ENCODE measurements at regions not wholly inside any gene's neighbourhood (a gene's known extent, or its start where the extent isn't known, plus 50 kb on each side); places are given as distances from the start of the nearest gene placed in this dataset.

DNA sequence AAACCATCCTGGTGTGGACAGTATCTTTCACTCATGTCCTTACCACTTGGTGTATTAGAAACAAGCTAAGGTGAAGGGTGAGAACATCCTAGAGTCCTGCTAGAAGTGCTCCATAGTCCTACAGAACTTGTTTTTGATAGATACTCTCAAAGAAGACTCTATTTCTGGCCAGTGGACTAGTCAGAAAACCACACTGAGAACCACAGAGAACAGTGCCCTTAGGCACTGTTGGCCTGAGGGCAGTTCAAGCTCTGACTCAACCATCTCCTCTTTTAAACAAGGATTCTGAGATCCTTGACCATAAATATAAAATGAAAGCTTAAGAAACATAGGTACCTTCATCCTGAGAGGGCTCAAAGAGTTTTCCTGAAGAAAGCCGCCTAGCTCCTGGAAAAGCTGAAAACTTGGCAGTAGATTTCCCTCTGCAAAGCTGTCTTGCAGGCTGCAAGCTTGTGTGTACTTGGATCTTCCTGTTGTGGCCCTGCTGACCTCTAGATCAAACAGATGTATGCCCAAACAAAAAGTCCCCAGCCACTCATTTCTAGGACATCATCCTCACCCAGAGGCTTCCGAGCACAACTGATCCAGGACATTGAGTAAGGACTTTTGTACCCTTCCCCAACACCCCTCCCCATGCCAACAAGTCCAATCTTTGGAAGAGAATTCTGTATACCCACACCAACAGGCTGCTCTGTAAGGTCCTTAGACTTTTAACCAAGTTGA is 111.6 kb upstream of the CXCL13 start:
- WGBS, 2 donors = 68 to 77% methylated on average over 2 of the region's 2 CpGs
- H3K36me3 ChIP-seq (replicated peaks in 1 of 2; ENCODE audit: insufficient read depth in 1 of 2, low read depth in 2 of 2) = no peaks in the 10 kb centered on the region
- no peak for TF ChIP-seq CTCF (IDR thresholded peaks at IDR 0.05)
- TF ChIP-seq POLR2A (IDR thresholded peaks at IDR 0.05) = no peak
- no peaks in the 10 kb centered on the region for H3K27me3 ChIP-seq
- no peaks in the 10 kb centered on the region for H3K4me1 ChIP-seq
- no peak for ATAC-seq
- no peak overlapping the region for H3K4me3 ChIP-seq
- H3K9me3 ChIP-seq = no peaks in the 10 kb centered on the region
- no peak for DNase-seq
- intact Hi-C loops (cut with DNase I) = no loop called here
- H3K27ac ChIP-seq = no peak overlapping the region

- ATAC-seq (no peak), DNase-seq (no peak)
- H3K36me3 ChIP-seq (replicated peaks in 1 of 2; ENCODE audit: insufficient read depth in 1 of 2, low read depth in 2 of 2) = no peaks in the 10 kb centered on the region
- no peak for TF ChIP-seq CTCF (IDR thresholded peaks at IDR 0.05)
- TF ChIP-seq POLR2A (IDR thresholded peaks at IDR 0.05) = no peak
- no peaks in the 10 kb centered on the region for H3K27me3 ChIP-seq
- no peaks in the 10 kb centered on the region for H3K4me1 ChIP-seq
- no peaks in the 10 kb centered on the region for H3K9me3 ChIP-seq
- H3K27ac ChIP-seq = no peak overlapping the region
- no peak overlapping the region for H3K4me3 ChIP-seq
- intact Hi-C loops (cut with DNase I) = no loop called here
Measured at GRCh38 chr4:77496457-77496856, 109.2 kb upstream of the CXCL13 start.

DNA sequence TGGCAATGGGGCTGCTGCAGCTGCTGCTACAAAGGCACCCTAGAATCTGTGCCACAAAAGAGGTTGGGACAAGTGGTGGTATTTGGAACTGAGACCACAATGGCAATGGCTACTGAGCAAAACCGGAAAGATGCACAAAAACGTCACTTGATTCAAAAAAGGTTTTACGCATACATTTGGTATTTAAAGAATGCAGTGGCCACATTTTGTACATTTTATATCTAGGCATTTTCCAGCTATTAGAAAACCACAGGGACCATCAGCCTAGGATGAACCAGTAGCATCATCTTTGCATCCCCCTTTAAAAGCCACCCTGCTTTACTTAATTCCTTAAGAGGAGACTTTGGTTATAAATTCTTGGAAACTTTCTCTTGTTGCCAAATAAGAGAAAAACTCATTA is 104.8 kb upstream of the CXCL13 start:
- H3K27me3 ChIP-seq = no peaks in the 10 kb centered on the region
- H3K9me3 ChIP-seq = no peaks in the 10 kb centered on the region
- intact Hi-C loops (cut with DNase I) = no loop called here
- no peak overlapping the region for H3K27ac ChIP-seq
- TF ChIP-seq CTCF (IDR thresholded peaks at IDR 0.05) (no peak), POLR2A (IDR thresholded peaks at IDR 0.05) (no peak)
- no peak overlapping the region for H3K4me3 ChIP-seq
- no peaks in the 10 kb centered on the region for H3K4me1 ChIP-seq
- H3K36me3 ChIP-seq (replicated peaks in 1 of 2; ENCODE audit: insufficient read depth in 1 of 2, low read depth in 2 of 2) = no peaks in the 10 kb centered on the region
- DNase-seq (no peak), ATAC-seq (no peak)
- 78 to 85% methylated on average over 3 of the region's 3 CpGs for WGBS, 2 donors

- no peaks in the 10 kb centered on the region for H3K9me3 ChIP-seq
- no peaks in the 10 kb centered on the region for H3K27me3 ChIP-seq
- ATAC-seq = peak; percentile 24
- H3K4me3 ChIP-seq = no peak overlapping the region
- TF ChIP-seq CTCF (IDR thresholded peaks at IDR 0.05) = no peak
- no peak for TF ChIP-seq POLR2A (IDR thresholded peaks at IDR 0.05)
- no peak for DNase-seq
- no peak overlapping the region for H3K27ac ChIP-seq
- H3K36me3 ChIP-seq (replicated peaks in 1 of 2; ENCODE audit: insufficient read depth in 1 of 2, low read depth in 2 of 2) = no peaks in the 10 kb centered on the region
- intact Hi-C loops (cut with DNase I) = no loop called here
- no peaks in the 10 kb centered on the region for H3K4me1 ChIP-seq
Measured at GRCh38 chr4:77501240-77501639, 104.4 kb upstream of the CXCL13 start.

GRCh38 chr4:77501851-77502250 is 103.8 kb upstream of the CXCL13 start:
- ATAC-seq (no peak), DNase-seq (no peak)
- TF ChIP-seq CTCF (IDR thresholded peaks at IDR 0.05) (no peak), POLR2A (IDR thresholded peaks at IDR 0.05) (no peak)
- Histone ChIP-seq H3K27ac (no peak overlapping the region), H3K4me1 (no peaks in the 10 kb centered on the region), H3K27me3 (no peaks in the 10 kb centered on the region), H3K4me3 (no peak overlapping the region), H3K36me3 (replicated peaks in 1 of 2; ENCODE audit: insufficient read depth in 1 of 2, low read depth in 2 of 2) (no peaks in the 10 kb centered on the region), H3K9me3 (no peaks in the 10 kb centered on the region)
- intact Hi-C loops (cut with DNase I) = no loop called here
- 31 to 49% methylated on average over 2 of the region's 2 CpGs for WGBS, 2 donors
